AG04450 (cell line): ENCODE measurements at regions not wholly inside any gene's neighbourhood (a gene's known extent, or its start where the extent isn't known, plus 50 kb on each side); places are given as distances from the start of the nearest gene placed in this dataset.

Source experiments
- CTCF ChIA-PET: fragments of 300-600, 350-600 bp; formaldehyde crosslinking; extraction: SDS; loops from one replicate; lab custom pipeline; 2022; ENCODE audit warnings: antibody characterized with exemption, inconsistent platforms; lab: Charles Lee
- POLR2A ChIA-PET: fragments of 350-600 bp; formaldehyde crosslinking; extraction: SDS; loops from one replicate; lab custom pipeline; 2021; ENCODE audit warnings: antibody characterized with exemption, inconsistent platforms; lab: Yijun Ruan, JAX
- DNase-seq: peaks from one replicate; pipeline ENCODE4 v3.0.0-alpha.2; 2011; ENCODE audit warnings: low read depth, low spot score
- H3K27ac ChIP-seq: one replicate; pipeline ENCODE4 v1.5.1; 2012; ENCODE audit warnings: low read depth, low read length, control low read depth
- H3K27me3 ChIP-seq: one replicate; pipeline ENCODE4 v1.6.0; 2012; ENCODE audit warnings: low read length; ENCODE audit not compliant: control insufficient read depth, insufficient read depth
- H3K4me3 ChIP-seq: 2 replicates; pipeline ENCODE4 v1.5.1; 2011; ENCODE audit warnings: mild to moderate bottlenecking, low read depth, low read length, control low read depth
- H3K9me3 ChIP-seq: 2 replicates; pipeline ENCODE4 v1.5.1; 2012; ENCODE audit warnings: low read length; ENCODE audit not compliant: control insufficient read depth, insufficient read depth
- TF ChIP-seq, protein P1 (sequence below): IDR thresholded peaks from 2 replicates; pipeline ENCODE4 v1.5.1; 2011; ENCODE audit warnings: low read depth, low read length, control low read depth, inconsistent platforms

DNA sequence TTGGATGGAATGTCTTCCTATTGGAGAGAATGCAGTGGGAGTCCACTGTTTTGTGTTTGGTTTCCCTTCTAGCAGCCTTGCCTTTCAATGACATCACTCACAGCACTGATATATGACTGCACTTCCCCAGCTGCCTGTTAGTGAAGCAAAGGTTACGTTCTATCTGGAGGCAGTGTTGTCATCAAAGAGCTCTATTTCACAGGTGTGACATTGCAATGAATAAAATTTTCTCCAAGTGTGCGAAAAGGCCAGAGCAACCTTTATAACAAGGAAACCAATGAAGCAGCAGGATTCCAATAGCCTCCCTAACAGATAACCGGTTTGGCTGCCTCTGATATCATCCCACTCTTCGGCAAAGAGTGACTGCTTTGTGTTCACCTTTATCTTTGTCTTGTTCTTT is 523.5 kb upstream of the ZNF608 start:
- ChIA-PET CTCF (interaction anchor here (0.6 kb wide), 1 partner anchor 776 kb away, joined by 3 read pairs; no protein-coding TSS in a partner anchor), POLR2A (no interaction called here)
- H3K4me3 ChIP-seq, result no peak overlapping the region
- TF ChIP-seq, protein P1, sequence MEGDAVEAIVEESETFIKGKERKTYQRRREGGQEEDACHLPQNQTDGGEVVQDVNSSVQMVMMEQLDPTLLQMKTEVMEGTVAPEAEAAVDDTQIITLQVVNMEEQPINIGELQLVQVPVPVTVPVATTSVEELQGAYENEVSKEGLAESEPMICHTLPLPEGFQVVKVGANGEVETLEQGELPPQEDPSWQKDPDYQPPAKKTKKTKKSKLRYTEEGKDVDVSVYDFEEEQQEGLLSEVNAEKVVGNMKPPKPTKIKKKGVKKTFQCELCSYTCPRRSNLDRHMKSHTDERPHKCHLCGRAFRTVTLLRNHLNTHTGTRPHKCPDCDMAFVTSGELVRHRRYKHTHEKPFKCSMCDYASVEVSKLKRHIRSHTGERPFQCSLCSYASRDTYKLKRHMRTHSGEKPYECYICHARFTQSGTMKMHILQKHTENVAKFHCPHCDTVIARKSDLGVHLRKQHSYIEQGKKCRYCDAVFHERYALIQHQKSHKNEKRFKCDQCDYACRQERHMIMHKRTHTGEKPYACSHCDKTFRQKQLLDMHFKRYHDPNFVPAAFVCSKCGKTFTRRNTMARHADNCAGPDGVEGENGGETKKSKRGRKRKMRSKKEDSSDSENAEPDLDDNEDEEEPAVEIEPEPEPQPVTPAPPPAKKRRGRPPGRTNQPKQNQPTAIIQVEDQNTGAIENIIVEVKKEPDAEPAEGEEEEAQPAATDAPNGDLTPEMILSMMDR, result no peak
- no peak overlapping the region for H3K27ac ChIP-seq
- H3K27me3 ChIP-seq, result no peaks in the 10 kb centered on the region
- no peak for DNase-seq
- H3K9me3 ChIP-seq, result no peaks in the 10 kb centered on the region; the same call in 1 of the 2 replicates

DNA sequence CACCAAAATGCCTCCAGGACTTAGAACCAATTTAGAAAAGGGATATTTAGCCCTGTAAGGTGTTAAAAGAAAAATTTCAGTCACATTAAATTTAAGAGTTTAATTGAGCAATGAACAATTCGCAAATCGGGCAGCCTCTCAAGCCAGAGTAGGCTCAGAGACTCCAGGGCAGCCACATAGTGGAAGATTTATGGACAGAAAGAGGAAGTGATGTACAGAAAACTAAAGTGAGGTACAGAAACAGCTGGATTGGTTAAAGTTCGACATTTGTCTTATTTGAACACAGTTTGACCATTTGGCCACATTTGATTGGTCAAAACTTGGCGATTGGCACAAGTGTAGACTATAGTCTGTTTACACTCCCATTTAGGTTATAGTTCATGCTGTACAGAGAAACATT is 525.9 kb upstream of the ZNF608 start:
- POLR2A ChIA-PET, result no interaction called here
- DNase-seq, result no peak

DNA sequence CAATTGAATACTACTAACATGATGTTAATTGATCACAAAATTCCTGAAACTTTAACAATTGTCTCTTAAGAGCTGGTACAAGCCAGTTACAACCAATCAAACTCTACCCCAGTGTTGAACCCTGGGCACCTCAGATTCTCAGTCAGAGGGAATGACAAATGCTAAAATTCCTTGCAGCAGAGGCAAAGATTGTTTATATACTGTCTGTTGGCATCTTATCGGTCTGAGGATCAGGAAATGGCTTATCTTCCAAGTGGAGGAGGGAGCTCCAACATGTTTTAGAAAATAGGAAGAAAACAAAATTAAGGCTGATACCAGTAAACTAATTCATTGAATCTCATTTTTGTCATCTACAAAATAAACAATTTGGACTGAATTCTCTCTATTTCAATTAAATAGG is 527.8 kb upstream of the ZNF608 start:
- no peak overlapping the region for H3K27ac ChIP-seq
- DNase-seq, result no peak
- ChIA-PET CTCF (interaction anchor here (1.1 kb wide), 1 partner anchor 18 kb away, joined by 6 read pairs; no protein-coding TSS in a partner anchor), POLR2A (no interaction called here)
- H3K9me3 ChIP-seq, result no peaks in the 10 kb centered on the region
- H3K27me3 ChIP-seq, result no peaks in the 10 kb centered on the region
- TF ChIP-seq, protein P1, result no peak
- no peak overlapping the region for H3K4me3 ChIP-seq

More for the DNA sequence above, 525.9 kb upstream of the ZNF608 start:
- Histone ChIP-seq H3K27me3 (no peaks in the 10 kb centered on the region), H3K9me3 (no peaks in the 10 kb centered on the region), H3K4me3 (no peak overlapping the region), H3K27ac (no peak overlapping the region)
- TF ChIP-seq, protein P1, result no peak
- CTCF ChIA-PET, result no interaction called here

DNA sequence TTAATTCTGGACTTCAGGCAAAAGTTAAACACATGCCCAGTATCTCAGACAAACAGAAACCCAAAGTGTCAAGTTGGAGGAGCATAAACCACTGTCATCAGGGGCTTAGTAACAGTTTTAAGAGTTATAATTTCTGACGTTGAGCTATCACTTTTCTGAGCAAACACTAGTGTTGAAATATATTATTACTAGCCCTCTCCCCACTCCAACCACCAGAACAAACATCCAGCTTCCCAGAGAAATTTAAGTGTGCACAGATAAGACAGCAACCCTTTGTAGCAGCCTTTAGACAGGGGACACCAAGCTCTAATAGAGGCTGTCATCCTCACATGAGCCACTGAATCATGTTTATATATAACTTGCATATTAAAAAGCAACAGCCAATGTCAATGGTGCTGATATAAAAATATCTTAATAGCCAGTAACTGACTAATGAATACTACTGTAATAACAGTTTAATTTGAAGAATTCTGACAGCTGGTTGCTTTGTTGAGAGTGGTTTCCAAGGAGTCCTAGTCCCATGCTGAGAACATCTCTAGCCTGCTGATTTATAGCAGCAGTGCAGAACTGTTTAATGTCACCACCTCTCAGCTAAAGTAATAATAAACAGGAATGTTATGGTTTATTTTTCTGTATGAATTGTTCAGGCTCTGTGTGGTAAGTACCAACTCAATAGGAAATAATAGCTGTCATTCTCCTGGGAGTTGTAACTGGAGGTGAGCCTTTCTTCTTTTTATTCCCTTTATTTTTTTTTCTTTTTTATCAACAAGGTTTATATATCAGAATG is 528.7 kb upstream of the ZNF608 start:
- POLR2A ChIA-PET, result no interaction called here
- Histone ChIP-seq H3K9me3 (no peaks in the 10 kb centered on the region), H3K27me3 (no peaks in the 10 kb centered on the region), H3K27ac (no peak overlapping the region), H3K4me3 (no peak overlapping the region)
- CTCF ChIA-PET, result interaction anchor here (0.9 to 1.5 kb wide), 3 partner anchors 17 to 560 kb away, joined by 4 to 6 read pairs (median 5); no protein-coding TSS in a partner anchor
- no peak for DNase-seq
- TF ChIP-seq, protein P1, result no peak

DNA sequence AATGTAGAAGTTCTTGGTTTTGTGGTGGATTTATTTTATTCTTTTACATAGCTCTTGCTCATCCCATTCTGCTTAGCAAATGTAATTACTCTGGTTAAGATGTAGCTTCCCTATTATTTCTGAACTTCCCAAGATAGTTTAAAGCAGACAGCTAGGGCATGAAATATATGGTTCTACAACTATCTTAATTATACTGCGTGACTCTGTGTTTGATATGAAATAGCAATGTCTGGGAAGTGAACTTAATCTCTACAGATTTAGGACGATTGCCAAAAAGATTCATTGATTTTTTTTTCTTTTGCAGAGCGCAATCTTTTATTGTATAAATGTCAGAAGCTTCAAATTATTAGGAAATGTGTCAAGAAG is 529.3 kb upstream of the ZNF608 start:
- H3K4me3 ChIP-seq, result no peak overlapping the region
- TF ChIP-seq, protein P1, result no peak
- H3K27me3 ChIP-seq, result no peaks in the 10 kb centered on the region
- no peak for DNase-seq
- POLR2A ChIA-PET, result no interaction called here
- CTCF ChIA-PET, result interaction anchor here (0.9 to 1.5 kb wide), 3 partner anchors 27 to 559 kb away, joined by 3 to 5 read pairs (median 4); no protein-coding TSS in a partner anchor
- no peak overlapping the region for H3K27ac ChIP-seq
- no peaks in the 10 kb centered on the region for H3K9me3 ChIP-seq
